ENCODE measurements at regions not wholly inside any gene's neighbourhood (a gene's known extent, or its start where the extent isn't known, plus 50 kb on each side); places are given as distances from the start of the nearest gene placed in this dataset.

DNA sequence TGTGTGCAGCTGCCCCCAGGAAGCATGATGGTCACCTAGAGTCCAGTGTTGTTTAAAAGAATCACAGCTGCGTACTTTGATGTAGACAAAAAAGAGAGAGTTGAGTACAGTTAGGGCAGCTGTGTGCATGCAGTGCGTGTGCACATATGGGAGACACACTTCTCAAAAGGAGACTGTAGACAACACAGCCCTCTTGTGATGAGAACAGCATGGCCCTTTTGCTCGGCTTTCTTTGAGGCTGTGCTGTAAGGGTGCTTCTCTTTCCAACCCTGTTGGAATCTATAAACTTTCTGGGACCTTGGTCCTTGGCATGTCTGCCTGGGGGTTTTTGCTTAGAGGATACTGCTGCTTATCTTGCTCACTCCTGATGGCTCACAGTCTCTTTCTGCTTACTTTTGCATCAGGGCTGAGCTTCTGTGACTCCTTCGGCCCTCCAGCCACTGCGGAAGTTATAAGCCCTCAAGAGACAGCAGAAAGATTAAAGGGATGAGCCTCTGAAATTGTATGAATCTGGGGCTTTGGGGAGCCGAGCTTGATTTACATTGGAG lies 102.9 kb downstream of the DYRK2 start:
- TF ChIP-seq, protein P1, sequence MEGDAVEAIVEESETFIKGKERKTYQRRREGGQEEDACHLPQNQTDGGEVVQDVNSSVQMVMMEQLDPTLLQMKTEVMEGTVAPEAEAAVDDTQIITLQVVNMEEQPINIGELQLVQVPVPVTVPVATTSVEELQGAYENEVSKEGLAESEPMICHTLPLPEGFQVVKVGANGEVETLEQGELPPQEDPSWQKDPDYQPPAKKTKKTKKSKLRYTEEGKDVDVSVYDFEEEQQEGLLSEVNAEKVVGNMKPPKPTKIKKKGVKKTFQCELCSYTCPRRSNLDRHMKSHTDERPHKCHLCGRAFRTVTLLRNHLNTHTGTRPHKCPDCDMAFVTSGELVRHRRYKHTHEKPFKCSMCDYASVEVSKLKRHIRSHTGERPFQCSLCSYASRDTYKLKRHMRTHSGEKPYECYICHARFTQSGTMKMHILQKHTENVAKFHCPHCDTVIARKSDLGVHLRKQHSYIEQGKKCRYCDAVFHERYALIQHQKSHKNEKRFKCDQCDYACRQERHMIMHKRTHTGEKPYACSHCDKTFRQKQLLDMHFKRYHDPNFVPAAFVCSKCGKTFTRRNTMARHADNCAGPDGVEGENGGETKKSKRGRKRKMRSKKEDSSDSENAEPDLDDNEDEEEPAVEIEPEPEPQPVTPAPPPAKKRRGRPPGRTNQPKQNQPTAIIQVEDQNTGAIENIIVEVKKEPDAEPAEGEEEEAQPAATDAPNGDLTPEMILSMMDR (IDR thresholded peaks at IDR 0.05) = no peak
- TF ChIP-seq POLR2A (IDR thresholded peaks at IDR 0.05) (no peak), EP300 (IDR thresholded peaks at IDR 0.05) (no peak)
